ENCODE measurements at regions not wholly inside any gene's neighbourhood (a gene's known extent, or its start where the extent isn't known, plus 50 kb on each side); places are given as distances from the start of the nearest gene placed in this dataset.

DNA sequence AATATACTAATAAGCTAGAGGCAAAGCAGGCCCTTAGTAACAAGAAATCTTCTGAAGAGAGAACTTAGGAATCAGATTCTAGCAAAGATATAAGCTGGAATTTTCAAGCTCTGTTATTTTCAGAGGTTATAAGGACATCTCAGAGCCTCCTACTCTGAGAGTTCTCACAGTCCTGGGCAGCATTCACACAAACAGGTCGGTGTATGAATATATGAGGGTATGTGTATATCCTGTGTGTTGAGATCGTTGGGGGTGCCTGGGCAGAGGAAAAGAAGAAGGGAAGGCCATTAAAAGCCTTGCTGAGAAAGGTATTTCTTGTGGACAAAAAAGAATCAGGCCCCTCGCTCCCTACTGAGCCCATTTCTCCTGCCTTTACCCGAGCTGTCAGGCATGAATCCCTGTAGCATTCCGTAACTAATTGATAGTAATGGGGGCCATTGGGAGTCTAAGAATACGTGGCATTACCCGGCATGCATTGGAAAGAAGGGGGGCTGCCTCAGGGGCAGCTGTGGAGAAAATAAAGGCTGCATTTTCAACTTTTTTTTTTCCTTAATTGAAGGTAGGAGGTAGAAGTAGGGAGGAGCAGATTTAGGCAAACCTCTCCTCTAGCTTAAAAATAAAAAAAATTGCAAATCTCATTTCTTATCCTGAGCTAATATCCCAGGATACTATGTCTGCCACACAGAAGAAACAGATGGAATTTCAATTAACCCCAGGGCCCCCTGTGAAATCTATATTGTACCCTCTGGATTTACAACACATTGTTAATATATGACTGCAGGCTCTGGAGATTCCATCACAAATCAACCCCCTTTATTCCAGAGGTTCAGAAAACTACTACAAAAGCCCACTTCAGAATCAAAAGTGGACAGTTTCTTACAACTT is 103.8 kb downstream of the GTPBP8 start:
- no peak overlapping the region for H3K4me3 ChIP-seq (ENCODE audit: low read depth, low read length)
- TF ChIP-seq, protein P1, sequence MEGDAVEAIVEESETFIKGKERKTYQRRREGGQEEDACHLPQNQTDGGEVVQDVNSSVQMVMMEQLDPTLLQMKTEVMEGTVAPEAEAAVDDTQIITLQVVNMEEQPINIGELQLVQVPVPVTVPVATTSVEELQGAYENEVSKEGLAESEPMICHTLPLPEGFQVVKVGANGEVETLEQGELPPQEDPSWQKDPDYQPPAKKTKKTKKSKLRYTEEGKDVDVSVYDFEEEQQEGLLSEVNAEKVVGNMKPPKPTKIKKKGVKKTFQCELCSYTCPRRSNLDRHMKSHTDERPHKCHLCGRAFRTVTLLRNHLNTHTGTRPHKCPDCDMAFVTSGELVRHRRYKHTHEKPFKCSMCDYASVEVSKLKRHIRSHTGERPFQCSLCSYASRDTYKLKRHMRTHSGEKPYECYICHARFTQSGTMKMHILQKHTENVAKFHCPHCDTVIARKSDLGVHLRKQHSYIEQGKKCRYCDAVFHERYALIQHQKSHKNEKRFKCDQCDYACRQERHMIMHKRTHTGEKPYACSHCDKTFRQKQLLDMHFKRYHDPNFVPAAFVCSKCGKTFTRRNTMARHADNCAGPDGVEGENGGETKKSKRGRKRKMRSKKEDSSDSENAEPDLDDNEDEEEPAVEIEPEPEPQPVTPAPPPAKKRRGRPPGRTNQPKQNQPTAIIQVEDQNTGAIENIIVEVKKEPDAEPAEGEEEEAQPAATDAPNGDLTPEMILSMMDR (IDR thresholded peaks at IDR 0.05; ENCODE audit: low read depth, low read length) = no peak

DNA sequence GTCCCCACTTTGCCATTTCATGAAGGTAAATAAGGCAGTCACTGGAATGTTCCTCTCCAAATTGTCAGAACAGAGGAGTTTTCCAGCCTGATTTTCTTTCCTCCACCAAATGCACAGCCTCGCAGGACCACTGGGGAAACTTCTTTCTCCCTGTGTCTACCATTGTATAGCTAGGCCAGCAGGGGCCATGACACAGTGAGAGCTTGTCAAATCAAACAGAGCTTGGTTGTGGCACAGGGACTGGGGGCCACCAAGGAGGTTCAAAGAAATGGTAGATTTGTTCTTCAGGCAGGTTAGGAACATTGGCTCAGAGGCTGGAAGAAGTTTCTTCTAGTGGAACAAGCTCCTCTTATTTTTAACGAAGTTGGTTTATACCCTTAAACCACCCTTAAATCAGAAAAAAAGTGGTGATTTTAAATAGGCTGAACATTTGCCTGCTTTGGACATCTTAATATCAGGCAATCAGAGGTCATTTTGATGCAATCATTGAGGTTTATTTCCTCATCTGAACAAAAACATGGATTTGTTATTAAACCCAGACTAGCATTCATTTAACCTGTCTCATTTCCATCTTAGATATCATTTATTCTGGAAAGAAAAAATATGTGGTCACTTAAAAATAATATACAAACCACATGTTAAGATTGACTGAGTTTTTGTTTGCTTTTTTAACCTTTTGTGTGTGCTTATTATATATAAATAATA is 105.6 kb downstream of the GTPBP8 start:
- TF ChIP-seq, protein P1 (IDR thresholded peaks at IDR 0.05; ENCODE audit: low read depth, low read length) = no peak

DNA sequence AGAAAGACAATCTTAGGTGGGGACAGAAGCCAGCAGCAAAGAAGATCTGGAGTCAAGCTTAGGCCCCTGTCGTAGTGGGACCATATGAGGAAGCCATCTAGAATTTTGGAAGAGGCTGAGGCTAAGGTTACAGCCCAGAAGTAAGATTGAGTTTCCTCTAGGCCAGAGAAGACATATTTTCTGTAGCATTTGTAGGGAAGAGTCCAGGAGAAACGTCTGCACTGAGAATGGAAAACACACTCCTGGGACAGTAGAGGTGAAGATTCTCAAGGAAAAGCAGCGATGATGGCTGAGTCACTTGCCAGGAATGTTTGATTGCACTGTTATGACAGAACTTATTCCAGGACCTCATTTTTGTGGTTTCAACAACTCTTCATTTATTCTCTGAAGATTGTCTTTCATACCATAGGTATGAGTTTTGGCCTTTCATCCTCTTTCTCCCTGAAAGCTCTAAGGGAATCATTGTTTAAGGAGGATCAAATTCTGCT is 107.2 kb downstream of the GTPBP8 start:
- TF ChIP-seq, protein P1 (IDR thresholded peaks at IDR 0.05; ENCODE audit: low read depth, low read length) = no peak
- H3K4me3 ChIP-seq (ENCODE audit: low read depth, low read length) = no peak overlapping the region

More for the DNA sequence above, 105.6 kb downstream of the GTPBP8 start:
- no peak overlapping the region for H3K4me3 ChIP-seq (ENCODE audit: low read depth, low read length)

DNA sequence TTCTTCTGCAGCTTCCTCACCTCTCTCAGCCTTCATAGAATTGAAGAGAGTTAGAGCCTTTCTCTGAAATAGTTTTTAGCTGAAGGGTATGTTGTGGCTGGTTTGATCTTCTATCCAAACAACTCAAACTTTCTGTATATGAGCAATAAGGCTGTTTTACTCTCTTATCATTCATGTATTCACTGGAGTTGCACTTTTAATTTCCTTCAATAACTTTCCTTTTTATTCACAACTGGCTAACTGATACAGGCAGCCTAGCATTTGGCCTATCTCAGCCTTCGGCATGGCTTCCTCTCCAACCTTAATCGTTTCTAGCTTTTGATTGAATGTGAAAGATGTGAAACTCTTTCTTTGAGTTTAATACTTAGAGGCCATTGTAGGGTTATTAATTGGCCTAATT is 109.3 kb downstream of the GTPBP8 start:
- TF ChIP-seq, protein P1 (IDR thresholded peaks at IDR 0.05; ENCODE audit: low read depth, low read length) = no peak
- H3K4me3 ChIP-seq (ENCODE audit: low read depth, low read length) = no peak overlapping the region

DNA sequence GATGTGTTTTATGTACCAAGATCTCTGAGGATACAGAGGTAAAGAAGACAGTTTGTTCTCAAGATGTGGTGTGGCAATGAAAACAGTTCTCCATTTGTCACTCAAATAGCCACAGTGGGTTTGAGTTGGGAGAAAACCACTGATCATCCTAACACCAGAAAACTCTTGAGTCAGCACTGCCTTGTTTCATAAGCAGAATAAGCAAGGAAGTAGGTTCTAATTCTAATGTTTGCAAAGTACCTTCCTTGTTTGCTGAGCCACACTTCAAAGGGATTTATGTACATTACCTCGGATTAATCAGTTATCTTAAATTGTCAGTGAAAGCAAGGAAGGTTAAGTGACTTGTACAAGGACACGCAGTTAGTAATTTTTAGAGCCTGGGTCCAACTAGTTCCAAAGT is 107.8 kb upstream of the BOC start:
- TF ChIP-seq, protein P1 (IDR thresholded peaks at IDR 0.05; ENCODE audit: low read depth, low read length) = no peak
- no peak overlapping the region for H3K4me3 ChIP-seq (ENCODE audit: low read depth, low read length)

DNA sequence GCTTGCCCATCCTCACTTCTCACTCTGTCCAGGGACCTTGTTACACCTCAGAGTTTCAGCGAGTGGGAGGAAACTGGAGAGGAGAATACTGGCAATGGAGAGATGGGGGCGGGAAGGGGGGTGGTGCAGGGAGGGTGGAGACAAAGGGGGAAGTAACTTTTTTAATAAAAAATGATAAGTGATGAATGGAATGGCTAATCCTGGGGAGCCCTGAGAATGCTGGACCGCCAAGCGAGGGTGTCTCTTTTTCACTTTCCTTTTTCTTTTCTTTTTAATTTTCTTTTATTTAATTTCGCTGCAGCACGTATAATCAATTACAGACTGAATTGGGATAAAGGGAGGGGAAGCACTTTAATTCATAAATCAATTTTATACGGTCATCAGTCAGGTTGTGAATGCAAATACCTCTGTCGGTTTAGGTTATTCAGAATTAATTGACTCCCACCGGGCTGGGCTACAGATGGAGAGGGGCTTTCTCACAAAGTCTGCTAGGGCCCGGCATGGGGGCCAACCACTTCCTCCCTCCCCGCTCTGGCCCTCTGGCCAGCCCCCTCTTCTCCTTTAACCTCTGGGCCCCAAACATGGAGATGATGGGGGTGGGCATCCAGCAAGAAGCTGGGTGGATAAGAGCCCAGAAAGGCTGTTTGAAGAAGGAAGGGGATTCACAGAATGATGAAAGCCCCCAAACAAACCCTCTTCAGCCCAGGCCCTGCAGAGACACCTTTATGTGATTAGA is 106.8 kb upstream of the BOC start:
- TF ChIP-seq, protein P1 (IDR thresholded peaks at IDR 0.05; ENCODE audit: low read depth, low read length) = no peak
- no peak overlapping the region for H3K4me3 ChIP-seq (ENCODE audit: low read depth, low read length)
